ENCODE measurements at regions not wholly inside any gene's neighbourhood (a gene's known extent, or its start where the extent isn't known, plus 50 kb on each side); places are given as distances from the start of the nearest gene placed in this dataset.

DNA sequence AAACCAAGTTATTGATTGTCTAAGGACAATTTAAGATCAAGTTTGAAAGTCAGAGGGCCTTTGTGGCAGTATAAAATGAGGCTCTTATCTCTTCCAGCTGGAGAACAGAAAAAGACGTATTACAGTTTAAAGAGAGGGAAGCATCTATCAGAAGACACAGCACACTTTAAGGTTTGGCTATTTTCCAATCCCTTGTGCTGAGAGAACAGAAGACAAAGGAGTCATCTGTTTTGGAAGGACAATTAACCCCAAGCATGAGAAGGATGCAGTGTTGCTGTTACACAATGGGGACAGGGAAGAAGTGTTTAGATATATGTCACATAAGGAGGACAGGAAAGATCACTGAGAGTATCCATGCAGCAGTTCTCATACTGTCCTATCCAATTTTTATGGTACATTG lies 1224.2 kb upstream of the SORCS1 start:
- H3K4me2 ChIP-seq (ENCODE audit: insufficient read depth, insufficient read length, low read length): no peak overlapping the region
- no peak overlapping the region for H3K9ac ChIP-seq (ENCODE audit: extremely low read depth, insufficient read length, low read length)
- H3K4me1 Mint-ChIP-seq: peaks cover 7 to 8% of the 10 kb centered on the region in 2 experiments; a peak in 3 of 4 replicates
- TF ChIP-seq, protein P1, sequence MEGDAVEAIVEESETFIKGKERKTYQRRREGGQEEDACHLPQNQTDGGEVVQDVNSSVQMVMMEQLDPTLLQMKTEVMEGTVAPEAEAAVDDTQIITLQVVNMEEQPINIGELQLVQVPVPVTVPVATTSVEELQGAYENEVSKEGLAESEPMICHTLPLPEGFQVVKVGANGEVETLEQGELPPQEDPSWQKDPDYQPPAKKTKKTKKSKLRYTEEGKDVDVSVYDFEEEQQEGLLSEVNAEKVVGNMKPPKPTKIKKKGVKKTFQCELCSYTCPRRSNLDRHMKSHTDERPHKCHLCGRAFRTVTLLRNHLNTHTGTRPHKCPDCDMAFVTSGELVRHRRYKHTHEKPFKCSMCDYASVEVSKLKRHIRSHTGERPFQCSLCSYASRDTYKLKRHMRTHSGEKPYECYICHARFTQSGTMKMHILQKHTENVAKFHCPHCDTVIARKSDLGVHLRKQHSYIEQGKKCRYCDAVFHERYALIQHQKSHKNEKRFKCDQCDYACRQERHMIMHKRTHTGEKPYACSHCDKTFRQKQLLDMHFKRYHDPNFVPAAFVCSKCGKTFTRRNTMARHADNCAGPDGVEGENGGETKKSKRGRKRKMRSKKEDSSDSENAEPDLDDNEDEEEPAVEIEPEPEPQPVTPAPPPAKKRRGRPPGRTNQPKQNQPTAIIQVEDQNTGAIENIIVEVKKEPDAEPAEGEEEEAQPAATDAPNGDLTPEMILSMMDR (conservative IDR thresholded peaks at IDR 0.05): no peak
- no peak overlapping the region for H2BK12ac ChIP-seq (ENCODE audit: insufficient read length, low read depth, low read length)
- H3T11ph ChIP-seq (ENCODE audit: low read length): no peak overlapping the region
- H3K56ac ChIP-seq (ENCODE audit: insufficient read length, low read depth, low read length): no peak overlapping the region
- H2AK5ac ChIP-seq (ENCODE audit: insufficient read length, low read length): no peak overlapping the region
- no peak overlapping the region for H2BK15ac ChIP-seq (ENCODE audit: low read depth, low read length)
- no peak overlapping the region for H2AFZ ChIP-seq (ENCODE audit: low read length)
- H4K5ac ChIP-seq (ENCODE audit: insufficient read length, low read depth, low read length): no peak overlapping the region
- H3K27ac ChIP-seq (ENCODE audit: insufficient read length, low read depth, low read length): no peak overlapping the region
- H4K8ac ChIP-seq (replicated peaks; ENCODE audit: insufficient read length, low read depth, low read length): no peak overlapping the region
- H3K14ac ChIP-seq (ENCODE audit: insufficient read depth, low read length): no peak overlapping the region
- H2BK20ac ChIP-seq (ENCODE audit: low read depth, low read length, poor library complexity, severe bottlenecking): no peak overlapping the region
- H3K27ac Mint-ChIP-seq: no peak overlapping the region
- no peak for DNase-seq
- no peaks in the 10 kb centered on the region for H3K9me3 Mint-ChIP-seq
- no peak overlapping the region for H3K4ac ChIP-seq (ENCODE audit: low read depth, low read length)
- H3K9me3 ChIP-seq (ENCODE audit: control insufficient read depth, low read depth, low read length): no peaks in the 10 kb centered on the region
- H3K23ac ChIP-seq (ENCODE audit: insufficient read length, low read depth, low read length): no peak overlapping the region
- H3K79me2 ChIP-seq (ENCODE audit: insufficient read depth, low read length): no peaks in the 10 kb centered on the region
- no peak overlapping the region for H2BK5ac ChIP-seq (ENCODE audit: insufficient read length, low read length)
- no peaks in the 10 kb centered on the region for H3K23me2 ChIP-seq (ENCODE audit: insufficient read length, low read depth, low read length, poor library complexity, severe bottlenecking)
- H3K36me3 Mint-ChIP-seq (ENCODE audit: insufficient read depth in 1 of 3, low read depth in 3 of 3): no peaks in the 10 kb centered on the region
- no peak overlapping the region for H3K4me3 Mint-ChIP-seq
- H3K27me3 ChIP-seq (ENCODE audit: insufficient read depth, low read length): no peaks in the 10 kb centered on the region
- no CpG with 5 or more reads among the region's 1 CpG for WGBS (ENCODE audit: extremely low coverage, insufficient read length, low lambda C conversion rate)
- no peak overlapping the region for H4K91ac ChIP-seq (ENCODE audit: insufficient read length, low read depth, low read length)
- no peaks in the 10 kb centered on the region; the same call in none of the 2 replicates for H3K4me1 ChIP-seq (ENCODE audit: insufficient read depth, low read length)
- H4K20me1 ChIP-seq (ENCODE audit: control insufficient read depth, insufficient read depth, insufficient read length): no peaks in the 10 kb centered on the region
- no peak overlapping the region for H3K18ac ChIP-seq (ENCODE audit: insufficient read length, low read depth, low read length)
- no peaks in the 10 kb centered on the region for H3K79me1 ChIP-seq (ENCODE audit: insufficient read depth, low read depth, low read length, poor library complexity, severe bottlenecking)
- no peaks in the 10 kb centered on the region for H3K27me3 Mint-ChIP-seq (ENCODE audit: low read depth)
- H2BK120ac ChIP-seq (ENCODE audit: low read depth, low read length, poor library complexity, severe bottlenecking): no peak overlapping the region

Data from H9 (cell line).